NCI-H2196 treated with DMSO at 0.1 percent for 48 hours (cell line): ENCODE measurements at regions not wholly inside any gene's neighbourhood (a gene's known extent, or its start where the extent isn't known, plus 50 kb on each side); places are given as distances from the start of the nearest gene placed in this dataset.

ENCODE experiments used
- DNase-seq: peaks from one replicate; lab custom pipeline; 2025; ENCODE audit not compliant: unreplicated experiment; lab: John Stamatoyannopoulos, UW

DNA sequence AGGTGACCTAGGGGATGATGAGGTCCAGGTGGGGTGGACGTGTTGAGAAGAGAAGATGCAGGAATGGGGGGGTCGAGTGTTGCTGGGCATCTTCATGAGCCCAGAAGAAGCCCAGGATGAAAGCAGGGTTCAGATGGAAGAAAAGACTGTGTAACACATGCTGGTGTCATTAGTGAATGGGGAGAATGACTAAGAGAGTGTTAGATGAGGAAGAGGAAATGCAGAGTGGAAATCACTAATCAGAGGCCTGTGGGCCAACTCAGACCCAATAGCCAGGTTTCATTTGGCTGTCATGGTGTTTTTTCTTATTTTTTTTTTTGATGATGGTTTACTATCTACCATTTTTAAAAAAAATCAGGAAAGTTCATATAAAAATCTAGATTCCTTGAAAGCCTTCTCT, 180.8 kb upstream of the CAMK1G start:
- DNase-seq: no peak

DNA sequence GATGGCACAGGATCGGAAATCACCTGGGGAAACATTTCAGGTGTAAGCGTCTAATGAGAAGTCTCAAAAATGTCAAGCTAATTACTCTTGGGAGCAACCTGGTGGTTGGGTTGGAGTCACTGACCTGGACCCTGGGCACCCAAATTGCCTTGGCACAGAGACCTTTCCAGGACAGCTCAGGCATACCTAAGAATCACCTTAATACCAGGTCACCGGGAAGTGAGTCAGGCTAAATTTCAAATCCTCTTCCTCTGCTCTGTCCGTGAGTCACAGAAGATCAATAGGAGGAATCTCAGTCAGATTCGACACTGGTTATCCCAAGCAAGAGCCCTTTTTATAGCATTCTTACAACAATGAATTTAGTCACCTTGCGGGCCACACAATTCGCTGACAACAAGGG, 179.6 kb upstream of the CAMK1G start:
- no peak for DNase-seq

DNA sequence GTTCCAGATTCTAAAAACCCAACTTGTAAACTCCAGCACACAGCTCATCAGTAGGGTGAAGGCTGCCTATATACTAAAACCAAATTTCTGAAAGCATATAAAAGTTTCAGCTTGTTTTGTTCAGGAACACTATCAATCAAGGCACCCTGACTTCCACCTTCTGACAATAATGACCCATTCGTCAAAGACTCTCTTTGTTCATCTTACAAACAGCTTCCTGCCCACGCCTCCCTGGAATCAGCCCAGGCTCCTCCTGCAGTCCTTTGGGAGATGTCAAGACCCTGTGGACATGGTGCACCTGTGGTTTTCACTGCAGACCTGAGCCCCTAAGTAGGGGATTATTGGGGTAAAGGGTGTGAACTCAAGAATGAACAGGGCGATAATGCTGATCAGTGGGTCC, 178.9 kb upstream of the CAMK1G start:
- DNase-seq: no peak

DNA sequence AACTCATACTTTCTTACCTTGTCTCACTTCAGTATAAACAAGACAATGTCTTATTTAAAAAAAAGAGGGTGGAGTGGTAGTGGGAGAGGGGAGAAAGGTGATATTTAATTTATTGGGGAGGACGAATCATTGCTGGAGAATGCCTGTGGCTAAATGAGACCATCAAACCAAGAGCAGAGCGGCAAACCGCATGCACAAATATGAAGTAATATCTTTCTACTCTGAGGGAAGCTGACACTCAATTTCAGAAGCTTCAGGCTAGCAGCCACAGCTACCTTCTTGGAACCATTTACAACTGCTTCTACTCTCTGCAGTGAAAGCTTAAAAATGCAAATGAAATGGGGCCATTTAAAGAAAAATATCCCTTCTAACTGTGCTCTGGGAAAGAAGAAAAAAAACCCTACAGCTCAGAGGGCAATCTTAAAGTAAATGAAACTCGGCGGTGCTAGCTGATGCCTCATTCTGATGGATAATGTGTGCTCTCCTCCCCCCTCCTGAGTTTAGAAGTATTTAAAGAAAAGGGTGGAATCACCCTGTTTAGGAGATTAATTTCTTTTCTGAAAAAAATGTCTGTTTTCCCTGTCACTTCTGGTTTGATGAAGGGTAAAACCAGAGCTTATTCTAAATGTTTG, 178.2 kb upstream of the CAMK1G start:
- no peak for DNase-seq

DNA sequence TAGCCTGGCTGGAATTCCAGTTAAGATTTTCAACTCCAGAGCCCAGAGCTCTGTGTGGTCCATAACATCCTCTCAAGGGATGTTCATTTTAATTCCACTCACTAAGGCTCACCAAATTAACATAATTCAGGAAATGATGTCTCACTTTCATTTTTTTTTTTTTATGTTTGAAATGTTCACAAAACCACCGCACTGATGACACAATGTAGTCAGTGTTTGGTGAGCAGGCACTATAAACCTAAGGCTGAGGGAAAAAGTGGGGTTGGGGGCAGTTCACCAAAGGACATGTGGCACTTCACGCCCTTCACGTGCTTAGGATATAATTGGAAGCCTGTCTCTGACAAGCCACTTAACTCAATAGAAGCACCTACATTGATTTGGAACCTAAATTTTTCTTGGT, 177.3 kb upstream of the CAMK1G start:
- no peak for DNase-seq

DNA sequence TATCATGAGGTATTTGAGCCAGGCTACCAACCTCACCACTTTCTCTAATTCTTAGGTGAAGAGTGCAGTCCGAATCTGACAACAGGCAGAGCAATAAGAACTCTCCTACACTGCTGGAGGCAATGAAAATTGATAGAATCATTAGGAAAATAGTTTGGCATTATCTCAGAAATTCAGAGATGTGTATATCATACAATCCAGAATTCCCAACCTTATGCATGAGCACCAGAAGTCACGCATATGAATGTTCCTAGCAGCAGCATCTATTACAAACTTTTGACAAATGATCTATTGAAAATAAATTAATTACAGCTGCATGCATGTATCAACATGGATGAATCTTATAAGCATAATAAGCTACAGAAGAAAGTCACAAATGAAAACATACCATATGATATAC, 176.9 kb upstream of the CAMK1G start:
- DNase-seq: no peak

DNA sequence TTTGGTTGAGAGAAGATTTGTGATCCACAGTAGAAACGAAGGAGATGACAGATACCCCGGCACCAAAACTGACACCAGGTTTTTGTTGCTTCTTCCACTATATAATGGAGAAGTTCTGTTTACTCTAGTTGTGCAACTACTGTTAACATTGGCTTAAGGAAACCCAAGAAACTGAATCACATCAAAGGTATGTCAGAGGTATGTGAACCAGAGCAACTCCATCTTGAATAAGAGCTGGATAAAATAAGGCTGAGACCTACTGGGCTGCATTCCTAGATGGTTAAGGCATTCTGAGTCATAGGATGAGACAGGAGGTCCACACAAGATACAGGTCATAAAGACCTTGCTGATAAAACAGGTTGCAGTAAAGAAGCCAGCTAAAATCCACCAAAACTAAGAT, 173.7 kb upstream of the CAMK1G start:
- no peak for DNase-seq

DNA sequence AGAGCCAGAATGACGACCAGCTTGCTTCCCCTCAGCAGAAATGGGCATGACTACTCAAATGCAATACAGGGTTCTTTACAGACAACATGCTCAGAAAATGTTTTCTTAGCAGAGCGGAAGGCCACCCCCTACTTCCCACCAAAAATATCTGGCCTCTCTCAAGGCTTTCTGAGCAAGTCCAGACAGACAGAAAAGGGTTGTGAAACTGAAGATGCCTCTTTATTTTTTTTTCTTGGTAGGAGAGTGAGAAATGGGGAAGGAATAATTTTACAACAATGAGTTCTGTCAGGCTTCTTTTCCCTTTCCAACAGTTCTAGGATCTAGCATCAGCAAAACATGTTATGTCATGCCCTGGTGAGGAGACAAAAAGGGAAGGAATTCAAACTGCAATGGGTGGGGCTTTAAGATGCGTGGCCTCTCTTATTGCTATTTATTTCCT, 172.0 kb upstream of the CAMK1G start:
- DNase-seq: no peak

DNA sequence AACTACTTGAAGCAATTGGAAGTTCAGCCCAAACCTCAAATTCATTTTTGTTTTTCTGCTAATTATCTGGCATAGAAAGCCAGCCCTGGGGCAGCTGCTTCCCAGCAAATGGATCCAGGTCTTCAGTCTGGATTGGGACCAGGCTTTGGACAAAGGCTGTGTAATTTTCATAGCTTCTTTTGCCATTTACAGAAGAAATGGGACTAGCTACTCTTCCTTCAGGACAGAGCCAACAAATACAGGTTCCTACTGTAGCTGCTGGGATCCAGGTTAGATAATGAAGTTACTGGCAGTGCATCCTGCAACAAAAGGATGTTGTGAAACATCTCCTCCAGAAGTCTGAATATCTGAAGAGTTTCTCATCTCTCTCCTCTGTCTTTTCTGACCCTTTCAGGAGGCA, 171.5 kb upstream of the CAMK1G start:
- DNase-seq: no peak

DNA sequence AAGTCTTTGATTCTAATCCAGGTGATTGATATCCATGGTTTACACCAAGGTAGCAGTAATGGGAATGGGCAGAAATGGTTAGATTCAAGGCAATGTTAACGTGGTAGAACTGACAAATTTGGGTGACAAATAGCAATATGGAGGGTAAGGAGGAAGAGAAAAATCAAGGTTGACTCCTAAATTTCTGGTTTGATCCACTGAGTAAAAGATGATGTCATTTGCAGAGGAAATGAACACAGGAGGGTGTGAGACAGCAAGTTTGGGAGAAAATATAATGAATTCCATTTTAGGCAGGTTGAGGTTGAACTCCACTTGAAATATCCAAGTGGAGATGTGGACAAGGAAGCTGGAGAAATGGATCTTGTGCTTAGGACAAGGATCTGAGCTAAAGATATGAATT, 170.9 kb upstream of the CAMK1G start:
- DNase-seq: no peak

DNA sequence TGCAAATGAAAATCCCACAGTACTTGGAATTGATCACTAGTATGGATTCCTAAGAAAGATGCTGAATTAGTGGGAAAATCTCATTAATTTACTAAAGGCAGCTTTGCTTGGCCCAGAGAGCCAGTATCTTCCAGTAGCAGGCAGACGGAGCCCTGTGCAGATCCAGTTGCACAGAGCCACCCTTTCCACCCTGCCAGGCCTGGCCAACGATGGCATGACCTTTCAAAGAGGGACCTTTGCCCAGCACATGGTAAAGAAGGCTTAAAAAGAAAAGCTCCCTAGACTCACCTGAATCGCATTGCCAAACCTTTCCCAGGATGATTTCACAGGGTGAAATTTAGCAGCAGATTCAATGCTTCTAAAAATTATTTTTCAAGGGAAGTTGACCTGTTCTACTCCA, 170.5 kb upstream of the CAMK1G start:
- DNase-seq: no peak

DNA sequence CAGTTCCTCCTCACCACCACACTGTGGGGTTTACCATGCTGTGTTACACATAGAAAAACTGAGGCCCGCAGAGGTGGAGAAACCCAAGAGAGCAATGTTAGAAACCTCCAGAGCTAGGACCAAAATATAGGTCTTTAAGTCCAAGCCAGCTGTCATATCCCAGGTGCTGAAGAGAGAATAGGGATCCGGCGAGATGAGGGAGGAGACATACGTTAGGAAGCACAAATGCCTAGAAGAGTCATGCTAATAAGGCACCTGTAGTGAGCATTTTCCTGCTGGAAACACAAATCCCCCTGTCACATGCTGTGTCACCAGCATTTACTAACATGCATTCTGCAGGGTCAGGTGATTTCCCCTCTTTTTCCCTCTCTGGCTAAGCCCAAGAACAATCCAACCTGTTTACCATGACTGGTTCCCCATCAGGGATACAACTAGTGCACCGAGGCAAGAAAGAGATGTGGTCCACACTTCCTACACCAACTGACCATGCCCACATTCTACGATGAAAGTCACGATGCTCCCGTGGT, 168.6 kb upstream of the CAMK1G start:
- no peak for DNase-seq

DNA sequence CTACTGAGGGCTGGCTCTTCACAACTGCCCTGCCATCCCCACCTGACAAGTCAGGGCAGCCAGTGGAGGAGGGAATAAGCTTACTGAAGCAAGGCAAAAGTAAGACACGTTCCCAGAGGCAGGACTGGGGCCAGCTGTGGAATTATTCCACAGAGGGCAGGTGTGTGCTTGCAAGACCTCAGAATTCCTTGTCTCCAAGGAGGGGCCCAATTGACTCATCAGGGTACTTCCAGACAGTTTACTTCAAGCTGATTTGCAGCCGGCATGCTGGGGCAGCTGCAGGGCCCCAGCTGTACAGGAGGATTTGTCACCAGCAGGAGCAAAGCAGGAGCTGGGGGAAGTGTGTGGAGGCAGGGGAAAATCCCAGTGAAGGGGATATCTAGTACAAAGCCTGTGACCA, 167.5 kb upstream of the CAMK1G start:
- no peak for DNase-seq

DNA sequence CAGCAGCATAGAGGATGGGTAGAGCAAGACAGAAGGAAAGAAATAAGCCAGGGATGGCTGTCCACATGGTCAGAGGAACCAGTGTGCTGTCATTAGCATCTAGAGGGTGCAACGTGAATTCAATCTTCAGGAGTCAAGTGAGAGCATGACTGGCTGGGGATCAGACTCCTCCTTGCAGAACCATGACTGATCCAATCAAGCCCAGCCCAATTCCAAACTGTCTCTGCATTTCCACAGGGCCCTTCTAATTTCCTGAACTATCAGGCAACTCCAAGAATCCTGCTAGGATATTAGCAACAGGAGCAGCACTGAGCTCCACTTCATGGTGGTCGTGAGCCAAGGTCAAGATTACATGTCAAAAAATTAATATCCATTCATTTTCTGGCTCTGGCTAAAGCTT, 166.8 kb upstream of the CAMK1G start:
- no peak for DNase-seq

DNA sequence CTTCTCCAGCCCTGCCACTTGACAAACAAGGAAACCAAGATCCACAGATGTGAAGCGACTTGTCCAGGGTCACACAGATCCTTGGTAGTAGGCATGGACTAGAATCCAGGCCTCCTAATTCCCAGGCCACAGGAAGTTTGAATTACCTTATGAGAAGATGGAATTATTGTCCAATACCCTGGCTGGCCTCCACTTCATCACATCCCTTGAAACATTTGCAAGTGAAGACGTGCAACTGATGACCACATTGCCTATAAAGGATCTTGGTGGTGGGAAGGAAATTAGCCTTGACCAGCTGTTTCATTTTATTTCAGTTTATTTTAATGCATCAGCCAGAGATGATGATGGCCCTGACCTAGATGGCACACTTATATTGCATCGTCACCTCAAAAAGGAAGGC, 165.8 kb upstream of the CAMK1G start:
- no peak for DNase-seq

DNA sequence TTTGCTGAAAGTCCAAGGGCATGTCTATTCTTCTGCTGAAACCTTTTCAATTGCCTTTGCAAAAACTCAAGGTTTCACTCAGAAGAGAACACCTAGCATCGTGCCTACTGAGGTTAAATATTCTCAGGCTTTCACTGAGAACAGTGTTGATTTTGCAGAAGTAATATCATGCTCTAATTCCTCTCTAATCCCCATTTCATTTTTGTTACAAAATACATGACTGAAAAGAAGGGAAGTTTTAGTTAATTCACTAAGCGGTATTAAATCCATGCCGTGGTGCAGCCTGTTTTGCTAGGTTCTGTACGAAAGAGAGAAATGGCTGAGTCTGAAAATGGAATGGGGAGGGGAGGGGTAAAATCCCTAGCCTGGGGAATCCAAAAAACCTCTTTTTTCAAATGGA, 163.2 kb upstream of the CAMK1G start:
- no peak for DNase-seq

DNA sequence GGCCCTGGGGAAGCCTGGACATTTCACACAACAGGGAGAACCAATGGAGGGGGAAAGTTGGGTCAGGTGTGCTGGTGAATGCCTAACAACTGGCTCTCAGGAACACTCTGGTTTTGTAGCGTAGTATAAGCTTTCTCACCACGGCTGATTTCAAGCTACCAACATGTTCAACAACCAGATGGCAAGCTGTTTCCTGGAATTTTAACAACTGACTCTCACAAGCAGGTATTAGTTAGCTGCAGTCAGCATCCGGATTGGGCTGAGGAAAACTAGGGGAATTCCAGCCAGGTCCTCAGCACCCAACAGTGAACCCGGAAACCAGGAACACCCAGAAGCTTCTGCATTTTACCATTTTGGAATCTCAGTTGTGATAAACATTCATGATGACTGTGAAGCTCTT, 162.3 kb upstream of the CAMK1G start:
- DNase-seq: no peak

DNA sequence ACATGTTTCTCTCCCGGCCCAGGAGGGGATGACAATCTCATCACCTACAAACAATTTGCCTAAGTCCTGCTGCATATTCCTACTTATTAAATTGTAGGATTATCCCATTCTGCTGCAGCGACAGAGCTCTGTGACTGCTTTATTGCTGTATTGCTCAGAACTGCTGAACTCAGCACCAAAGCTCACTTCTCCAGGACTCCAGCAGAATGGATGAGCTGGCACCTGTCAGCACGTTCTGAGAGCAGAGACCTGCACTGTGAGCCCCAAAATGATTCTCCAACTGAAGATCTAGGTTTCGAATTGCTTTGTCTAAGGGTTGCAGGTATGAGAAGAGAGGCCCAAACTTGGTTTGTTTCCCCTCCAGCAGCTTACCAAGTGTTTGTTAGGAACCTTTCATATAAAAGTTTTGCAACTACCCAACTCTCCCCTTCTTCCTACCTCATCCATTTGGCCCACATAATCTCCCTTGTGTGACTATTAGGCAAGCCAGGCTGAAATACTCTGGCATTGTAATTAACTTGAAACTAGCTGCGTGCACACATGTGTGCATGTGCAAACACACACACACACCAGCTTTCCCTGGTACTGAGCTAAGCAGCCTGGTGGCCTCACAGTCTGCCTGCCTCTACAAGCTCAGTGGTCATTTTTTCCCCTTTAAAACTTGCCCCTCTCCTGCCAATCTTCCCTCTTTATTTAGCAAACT, 161.4 kb upstream of the CAMK1G start:
- no peak for DNase-seq

DNA sequence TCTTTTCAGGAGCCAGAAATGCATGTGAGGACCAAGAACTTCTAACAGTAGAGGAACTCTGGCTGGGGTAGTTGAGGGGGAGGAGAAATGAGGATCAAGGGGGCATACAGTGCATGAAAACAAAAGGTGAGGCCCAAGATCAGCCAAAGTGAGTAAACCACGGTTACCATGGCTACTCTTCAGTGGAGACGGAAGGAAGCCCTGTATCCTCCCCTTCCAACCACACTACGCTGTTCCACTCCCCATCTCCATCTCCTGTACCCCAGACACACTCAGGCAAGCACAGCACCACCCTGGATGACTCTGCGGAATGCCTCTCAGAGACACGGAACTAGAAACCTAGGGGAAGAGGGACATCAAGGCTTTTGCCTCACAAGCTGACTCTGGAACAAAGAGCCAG, 157.6 kb upstream of the CAMK1G start:
- no peak for DNase-seq

DNA sequence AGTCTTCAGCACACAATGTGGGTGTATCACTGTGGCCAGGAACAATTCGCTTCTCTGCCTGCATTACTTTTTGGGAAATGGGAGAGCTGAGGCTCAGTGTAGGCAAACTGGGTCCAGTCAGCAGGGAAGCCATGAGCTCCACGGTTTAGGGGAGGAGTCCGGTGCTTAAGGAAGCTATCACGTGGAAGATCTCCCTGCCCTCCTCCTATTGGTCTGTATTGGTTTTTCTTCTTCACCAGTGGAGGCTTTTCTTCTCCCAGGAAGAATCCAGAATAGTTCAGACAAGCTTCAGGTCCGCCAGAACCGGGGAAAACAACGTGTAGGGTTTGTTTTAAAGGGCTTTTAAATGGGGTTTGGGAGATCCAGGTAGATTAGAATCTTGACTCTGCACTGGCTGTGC, 156.2 kb upstream of the CAMK1G start:
- DNase-seq: no peak

DNA sequence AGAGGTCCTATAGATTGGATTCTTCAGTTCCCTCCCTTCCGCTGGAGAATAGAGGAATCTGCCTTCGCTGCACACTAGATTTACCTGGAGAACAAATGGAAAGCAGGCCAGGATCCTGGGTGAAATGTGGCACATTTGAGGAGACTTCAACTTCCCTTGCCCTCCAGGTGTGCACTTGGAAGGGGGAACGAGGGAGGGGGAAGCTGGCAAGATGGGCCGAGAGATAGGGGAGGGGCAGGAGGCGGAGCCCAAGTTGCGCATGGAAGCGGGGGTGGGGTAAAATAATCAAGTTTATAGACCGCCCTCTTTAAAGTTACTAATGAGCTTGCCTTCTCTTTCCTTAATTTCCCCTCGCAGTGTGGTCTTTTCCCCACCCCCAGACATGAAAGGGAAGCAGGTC, 155.7 kb upstream of the CAMK1G start:
- no peak for DNase-seq

DNA sequence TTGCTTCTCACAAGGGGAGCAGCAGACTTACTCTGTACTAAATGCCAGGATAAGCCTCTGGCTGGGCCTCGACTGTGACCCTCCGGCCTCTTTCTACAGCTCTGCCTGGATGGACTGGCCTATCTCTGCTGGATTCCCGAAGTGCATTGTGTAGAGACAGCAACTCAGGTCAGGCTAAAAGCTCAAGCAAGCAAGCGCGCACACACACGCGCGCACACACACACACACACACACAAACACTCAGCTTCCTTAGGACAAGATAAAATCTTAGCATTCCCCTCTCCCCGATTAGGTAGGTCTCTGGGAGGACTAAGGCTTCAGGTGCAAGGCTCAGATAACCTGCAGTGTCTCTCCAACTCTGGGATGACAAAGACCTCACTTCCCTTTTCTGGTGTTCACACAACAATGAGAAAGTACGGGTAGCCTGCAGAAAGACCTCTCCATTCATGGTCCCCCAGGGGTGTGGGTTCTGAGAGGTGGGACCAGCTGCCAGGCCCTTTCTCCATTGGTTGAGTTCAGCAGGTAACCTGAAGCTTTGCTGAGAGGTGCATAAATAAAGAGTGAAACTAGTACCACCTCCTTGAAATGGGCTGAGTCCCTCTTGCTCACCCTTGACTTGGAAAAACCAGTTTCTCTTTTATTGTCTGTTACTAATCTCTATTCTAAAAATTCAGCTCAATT, 155.1 kb upstream of the CAMK1G start:
- DNase-seq: no peak
